OCI-LY7 (cell line): ENCODE measurements at regions not wholly inside any gene's neighbourhood (a gene's known extent, or its start where the extent isn't known, plus 50 kb on each side); places are given as distances from the start of the nearest gene placed in this dataset.

Source experiments
- BruUV-seq: library from RNA; stranded (reverse); fragments of 400-500 nt; replicated peaks from 2 replicates; lab custom pipeline; 2021; lab: Mats Ljungman, UMichigan
- CTCF ChIA-PET: fragments of 300-600 bp; sonication (Branson Sonifier 250); formaldehyde crosslinking; loops from one replicate; lab custom pipeline; 2022; ENCODE audit warnings: antibody characterized with exemption; ENCODE audit not compliant: unreplicated experiment; lab: Charles Lee
- POLR2A ChIA-PET: fragments of 300-600 bp; sonication (Branson Sonifier 250); formaldehyde crosslinking; loops from one replicate; lab custom pipeline; 2022; ENCODE audit warnings: antibody characterized with exemption; lab: Charles Lee
- DNase-seq: peaks from one replicate; pipeline ENCODE4 v3.0.0-alpha.2; 2015; ENCODE audit warnings: low spot score
- H2AFZ ChIP-seq: fragments of 200-600 bp; sonication (generic), shearing (Covaris generic); 2 replicates; pipeline ENCODE4 v1.6.1; 2014; ENCODE audit warnings: mild to moderate bottlenecking, antibody characterized with exemption, low read length, moderate library complexity
- H3K27ac ChIP-seq: fragments of 200-600 bp; sonication (generic); 2 replicates; pipeline ENCODE4 v1.5.1; 2014; ENCODE audit warnings: mixed run types, low read depth, mild to moderate bottlenecking, moderate library complexity, low read length, inconsistent platforms; ENCODE audit not compliant: poor library complexity, severe bottlenecking
- H3K36me3 ChIP-seq: fragments of 200-600 bp; sonication (generic); 2 replicates; pipeline ENCODE4 v1.6.1; 2014; ENCODE audit warnings: mild to moderate bottlenecking, antibody characterized with exemption, low read length, moderate library complexity, mixed read lengths; ENCODE audit not compliant: insufficient read depth
- H3K4me1 ChIP-seq: fragments of 200-600 bp; sonication (generic); 2 replicates; pipeline ENCODE4 v1.5.1; 2014; ENCODE audit warnings: mild to moderate bottlenecking, low read length; ENCODE audit not compliant: insufficient read depth, poor library complexity, severe bottlenecking
- H3K4me2 ChIP-seq: fragments of 200-600 bp; sonication (generic); 2 replicates; pipeline ENCODE4 v1.6.1; 2014; ENCODE audit warnings: mild to moderate bottlenecking, low read length
- H3K4me3 ChIP-seq: fragments of 200-600 bp; sonication (generic); 2 replicates; pipeline ENCODE4 v1.5.1; 2014; ENCODE audit warnings: mild to moderate bottlenecking, low read depth, low read length; ENCODE audit not compliant: poor library complexity, severe bottlenecking
- H3K79me2 ChIP-seq: fragments of 200-600 bp; sonication (generic); 2 replicates; pipeline ENCODE4 v1.6.1; 2016; ENCODE audit warnings: low read depth, mild to moderate bottlenecking, low read length, moderate library complexity, mixed read lengths; ENCODE audit not compliant: insufficient read depth
- H3K9me2 ChIP-seq: fragments of 200-600 bp; sonication (generic); 2 replicates; pipeline ENCODE4 v1.6.1; 2016; ENCODE audit warnings: mild to moderate bottlenecking, low read length, mixed read lengths; ENCODE audit not compliant: insufficient read depth
- H3K9me3 ChIP-seq: fragments of 200-600 bp; sonication (generic); 2 replicates; pipeline ENCODE4 v1.6.1; 2014; ENCODE audit warnings: mild to moderate bottlenecking, mixed run types, low read length, mixed read lengths
- H4K20me1 ChIP-seq: fragments of 200-600 bp; sonication (generic); 2 replicates; pipeline ENCODE4 v1.6.1; 2014; ENCODE audit warnings: mild to moderate bottlenecking, antibody characterized with exemption, low read length, moderate library complexity, mixed read lengths; ENCODE audit not compliant: insufficient read depth
- CTCF ChIP-seq: fragments of 200-600 bp; sonication (generic); conservative IDR thresholded peaks from 2 replicates; pipeline ENCODE4 v1.5.1; 2014; ENCODE audit warnings: mild to moderate bottlenecking, antibody characterized with exemption, low read length, moderate library complexity, mixed read lengths
- EZH2phosphoT487 ChIP-seq: fragments of 200-600 bp; sonication (generic); IDR thresholded peaks from 2 replicates; pipeline ENCODE4 v1.6.1; 2018; ENCODE audit warnings: low read depth, borderline replicate concordance, mild to moderate bottlenecking, mixed run types, antibody characterized with exemption, low read length, moderate library complexity, mixed read lengths
- intact Hi-C: fragments of 100-400 bp; cut with micrococcal nuclease; formaldehyde crosslinking; loops from one replicate; pipeline ENCODE4 v1.10.0; 2022; ENCODE audit not compliant: unreplicated experiment

- POLR2A ChIA-PET = no interaction called here
- CTCF ChIA-PET = no interaction called here
- intact Hi-C loops = no loop called here
These were observed 268.3 kb downstream of the CDH11 start for GRCh38 chr16:64853551-64853950.

GRCh38 chr16:64846966-64847365 is 274.9 kb downstream of the CDH11 start:
- Histone ChIP-seq H3K9me2 (no peaks in the 10 kb centered on the region), H3K9me3 (no peaks in the 10 kb centered on the region), H3K4me1 (no peaks in the 10 kb centered on the region), H4K20me1 (no peaks in the 10 kb centered on the region), H2AFZ (peak overlapping the region; percentile 10; the same call in 1 of the 2 replicates), H3K36me3 (no peaks in the 10 kb centered on the region), H3K27ac (no peak overlapping the region), H3K4me3 (no peak overlapping the region), H3K4me2 (no peak overlapping the region), H3K79me2 (no peaks in the 10 kb centered on the region)
- ChIA-PET POLR2A (interaction anchor here (0.6 to 1.6 kb wide), 4 partner anchors 8 to 457 kb away, joined by 3 to 4 read pairs (median 4); no protein-coding TSS in a partner anchor), CTCF (no interaction called here)
- no peak for DNase-seq
- TF ChIP-seq EZH2phosphoT487 (no peak), CTCF (no peak)
- intact Hi-C loops = no loop called here
- BruUV-seq = no TSS peak

More at GRCh38 chr16:64853551-64853950, 268.3 kb downstream of the CDH11 start:
- no TSS peak for BruUV-seq
- no peak for DNase-seq
- no peaks in the 10 kb centered on the region for H3K9me3 ChIP-seq
- H4K20me1 ChIP-seq = no peaks in the 10 kb centered on the region
- H2AFZ ChIP-seq = no peak overlapping the region
- H3K36me3 ChIP-seq = no peaks in the 10 kb centered on the region
- TF ChIP-seq EZH2phosphoT487 (no peak), CTCF (no peak)
- no peaks in the 10 kb centered on the region for H3K4me1 ChIP-seq
- H3K79me2 ChIP-seq = no peaks in the 10 kb centered on the region
- H3K27ac ChIP-seq = no peak overlapping the region
- H3K9me2 ChIP-seq = no peaks in the 10 kb centered on the region
- H3K4me2 ChIP-seq = no peak overlapping the region
- H3K4me3 ChIP-seq = no peak overlapping the region

DNA sequence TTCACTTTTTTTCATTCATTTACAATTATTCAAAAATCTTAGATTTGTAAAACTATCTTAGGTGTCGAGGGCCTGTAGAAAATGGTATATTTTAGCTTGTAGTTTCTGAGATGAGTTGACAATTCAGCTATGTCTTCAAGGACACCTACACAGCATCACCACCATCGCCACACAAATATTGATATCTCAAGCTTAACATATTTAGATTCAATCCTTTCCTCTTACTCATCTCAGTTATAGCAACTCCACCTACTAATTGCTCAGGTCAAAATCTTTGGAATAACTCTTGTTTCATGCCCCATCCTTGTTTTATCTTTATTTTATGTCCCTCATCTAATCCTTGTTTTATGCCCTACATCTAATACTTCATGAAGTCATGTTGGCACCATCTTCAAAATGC is 276.8 kb downstream of the CDH11 start:
- intact Hi-C loops = no loop called here
- H3K9me3 ChIP-seq = no peaks in the 10 kb centered on the region

More for the DNA sequence above, 276.8 kb downstream of the CDH11 start:
- Histone ChIP-seq H3K79me2 (no peaks in the 10 kb centered on the region), H2AFZ (no peak overlapping the region), H3K9me2 (no peaks in the 10 kb centered on the region), H4K20me1 (no peaks in the 10 kb centered on the region), H3K4me1 (no peaks in the 10 kb centered on the region), H3K4me2 (no peak overlapping the region), H3K27ac (no peak overlapping the region), H3K4me3 (no peak overlapping the region), H3K36me3 (no peaks in the 10 kb centered on the region)
- ChIA-PET POLR2A (interaction anchor here (1.2 kb wide), 1 partner anchor 10 kb away, joined by 3 read pairs; no protein-coding TSS in a partner anchor), CTCF (no interaction called here)
- TF ChIP-seq CTCF (no peak), EZH2phosphoT487 (no peak)
- BruUV-seq = no TSS peak
- no peak for DNase-seq
